Upper lobe of left lung (tissue), 4 donors: ENCODE measurements at regions not wholly inside any gene's neighbourhood (a gene's known extent, or its start where the extent isn't known, plus 50 kb on each side); places are given as distances from the start of the nearest gene placed in this dataset.

Source experiments
- CTCF ChIP-seq, 6 experiments: fragments of 450-650 bp in 4 of 6; fragments of 200-600 bp in 2 of 6; sonication (generic) in 2 of 6; IDR thresholded peaks; one replicate each; pipeline ENCODE4 v1.5.1; 2016 to 2019; ENCODE audit warnings: antibody characterized with exemption in 6 of 6
- POLR2A ChIP-seq, 4 donors: fragments of 450-650 bp; IDR thresholded peaks; one replicate each; pipeline ENCODE4 v1.5.1; 2016 to 2017; ENCODE audit warnings: antibody characterized with exemption in 4 of 4, mild to moderate bottlenecking in 2 of 4
- POLR2AphosphoS5 ChIP-seq, 2 donors: sonication (generic); formaldehyde crosslinking; IDR thresholded peaks; one replicate each; pipeline ENCODE4 v1.5.1; 2017; ENCODE audit warnings: antibody characterized with exemption in 2 of 2

- TF ChIP-seq CTCF (IDR thresholded peaks at IDR 0.05): no peak
- no peak for TF ChIP-seq POLR2AphosphoS5 (IDR thresholded peaks at IDR 0.05)
- TF ChIP-seq POLR2A (IDR thresholded peaks at IDR 0.05): no peak
These were observed 902.0 kb upstream of the GCFC2 start for GRCh38 chr2:76612764-76613163.
